ENCODE measurements at regions not wholly inside any gene's neighbourhood (a gene's known extent, or its start where the extent isn't known, plus 50 kb on each side); places are given as distances from the start of the nearest gene placed in this dataset.

DNA sequence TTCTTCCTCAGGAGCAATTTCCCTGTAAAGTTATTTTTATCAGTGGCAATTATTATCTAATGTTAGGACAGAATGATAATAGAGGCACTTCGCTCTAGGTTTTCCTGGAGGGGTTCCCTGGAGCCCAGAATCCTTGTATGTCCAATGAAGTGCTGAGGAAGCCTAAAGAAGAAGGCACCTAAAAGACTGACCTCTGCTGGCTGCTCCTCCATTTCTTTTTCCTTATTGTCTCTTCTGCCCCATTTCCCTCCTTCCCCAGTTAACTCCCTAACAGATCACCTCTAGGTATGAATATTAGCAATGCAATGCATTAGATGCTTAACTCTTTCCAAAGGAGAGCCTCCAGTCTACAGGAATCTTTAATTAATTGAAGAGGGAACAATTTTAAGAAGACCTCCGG lies 985.4 kb downstream of the DIAPH3 start:
- no peak for TF ChIP-seq GLIS3 (CRISPR knock-in tag; IDR thresholded peaks at IDR 0.05)
- TF ChIP-seq ESRRG (CRISPR knock-in tag; IDR thresholded peaks at IDR 0.05) = no peak
- no peak for TF ChIP-seq TCF4 (CRISPR knock-in tag; IDR thresholded peaks at IDR 0.05; ENCODE audit: borderline replicate concordance)
- TF ChIP-seq, protein P1, sequence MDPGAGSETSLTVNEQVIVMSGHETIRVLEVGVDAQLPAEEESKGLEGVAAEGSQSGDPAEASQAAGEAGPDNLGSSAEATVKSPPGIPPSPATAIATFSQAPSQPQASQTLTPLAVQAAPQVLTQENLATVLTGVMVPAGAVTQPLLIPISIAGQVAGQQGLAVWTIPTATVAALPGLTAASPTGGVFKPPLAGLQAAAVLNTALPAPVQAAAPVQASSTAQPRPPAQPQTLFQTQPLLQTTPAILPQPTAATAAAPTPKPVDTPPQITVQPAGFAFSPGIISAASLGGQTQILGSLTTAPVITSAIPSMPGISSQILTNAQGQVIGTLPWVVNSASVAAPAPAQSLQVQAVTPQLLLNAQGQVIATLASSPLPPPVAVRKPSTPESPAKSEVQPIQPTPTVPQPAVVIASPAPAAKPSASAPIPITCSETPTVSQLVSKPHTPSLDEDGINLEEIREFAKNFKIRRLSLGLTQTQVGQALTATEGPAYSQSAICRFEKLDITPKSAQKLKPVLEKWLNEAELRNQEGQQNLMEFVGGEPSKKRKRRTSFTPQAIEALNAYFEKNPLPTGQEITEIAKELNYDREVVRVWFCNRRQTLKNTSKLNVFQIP (CRISPR knock-in tag; IDR thresholded peaks at IDR 0.05; ENCODE audit: borderline replicate concordance, low read depth) = no peak
- TF ChIP-seq BACH2 (CRISPR knock-in tag; IDR thresholded peaks at IDR 0.05; ENCODE audit: borderline replicate concordance) = no peak
- TF ChIP-seq PPARA (CRISPR knock-in tag; IDR thresholded peaks at IDR 0.05; ENCODE audit: borderline replicate concordance) = no peak
- TF ChIP-seq ZNF565 (CRISPR knock-in tag; conservative IDR thresholded peaks at IDR 0.05; ENCODE audit: low read depth) = no peak
- TF ChIP-seq CSRNP3 (CRISPR knock-in tag; IDR thresholded peaks at IDR 0.05) = no peak
- TF ChIP-seq TOX (CRISPR knock-in tag; IDR thresholded peaks at IDR 0.05; ENCODE audit: borderline replicate concordance) = no peak
- no peak for TF ChIP-seq CSDC2 (CRISPR knock-in tag; IDR thresholded peaks at IDR 0.05)
- TF ChIP-seq ARNTL (CRISPR knock-in tag; IDR thresholded peaks at IDR 0.05; ENCODE audit: borderline replicate concordance, low read depth) = no peak
- no peak for TF ChIP-seq RARB (CRISPR knock-in tag; IDR thresholded peaks at IDR 0.05)
- TF ChIP-seq ZFP30 (CRISPR knock-in tag; IDR thresholded peaks at IDR 0.05) = no peak
- ATAC-seq = peak; percentile 50; the same call in 2 of the 3 replicates

- no peak for ATAC-seq
- TF ChIP-seq RARB (CRISPR knock-in tag; IDR thresholded peaks at IDR 0.05) = no peak
- TF ChIP-seq ZFP30 (CRISPR knock-in tag; IDR thresholded peaks at IDR 0.05) = no peak
- TF ChIP-seq CREB5 (CRISPR knock-in tag; IDR thresholded peaks at IDR 0.05; ENCODE audit: low read depth) = no peak
- no peak for TF ChIP-seq PPARA (CRISPR knock-in tag; IDR thresholded peaks at IDR 0.05; ENCODE audit: borderline replicate concordance)
- TF ChIP-seq TOX (CRISPR knock-in tag; IDR thresholded peaks at IDR 0.05; ENCODE audit: borderline replicate concordance) = no peak
- no peak for TF ChIP-seq BACH2 (CRISPR knock-in tag; IDR thresholded peaks at IDR 0.05; ENCODE audit: borderline replicate concordance)
- no peak for TF ChIP-seq ZNF565 (CRISPR knock-in tag; conservative IDR thresholded peaks at IDR 0.05; ENCODE audit: low read depth)
Measured at GRCh38 chr13:59182241-59182640, 981.5 kb downstream of the DIAPH3 start.

- no peak for ATAC-seq
- no peak for TF ChIP-seq ZNF70 (CRISPR knock-in tag; IDR thresholded peaks at IDR 0.05)
- TF ChIP-seq RARB (CRISPR knock-in tag; IDR thresholded peaks at IDR 0.05) = no peak
- no peak for TF ChIP-seq PPARA (CRISPR knock-in tag; IDR thresholded peaks at IDR 0.05; ENCODE audit: borderline replicate concordance)
- TF ChIP-seq, protein P2, sequence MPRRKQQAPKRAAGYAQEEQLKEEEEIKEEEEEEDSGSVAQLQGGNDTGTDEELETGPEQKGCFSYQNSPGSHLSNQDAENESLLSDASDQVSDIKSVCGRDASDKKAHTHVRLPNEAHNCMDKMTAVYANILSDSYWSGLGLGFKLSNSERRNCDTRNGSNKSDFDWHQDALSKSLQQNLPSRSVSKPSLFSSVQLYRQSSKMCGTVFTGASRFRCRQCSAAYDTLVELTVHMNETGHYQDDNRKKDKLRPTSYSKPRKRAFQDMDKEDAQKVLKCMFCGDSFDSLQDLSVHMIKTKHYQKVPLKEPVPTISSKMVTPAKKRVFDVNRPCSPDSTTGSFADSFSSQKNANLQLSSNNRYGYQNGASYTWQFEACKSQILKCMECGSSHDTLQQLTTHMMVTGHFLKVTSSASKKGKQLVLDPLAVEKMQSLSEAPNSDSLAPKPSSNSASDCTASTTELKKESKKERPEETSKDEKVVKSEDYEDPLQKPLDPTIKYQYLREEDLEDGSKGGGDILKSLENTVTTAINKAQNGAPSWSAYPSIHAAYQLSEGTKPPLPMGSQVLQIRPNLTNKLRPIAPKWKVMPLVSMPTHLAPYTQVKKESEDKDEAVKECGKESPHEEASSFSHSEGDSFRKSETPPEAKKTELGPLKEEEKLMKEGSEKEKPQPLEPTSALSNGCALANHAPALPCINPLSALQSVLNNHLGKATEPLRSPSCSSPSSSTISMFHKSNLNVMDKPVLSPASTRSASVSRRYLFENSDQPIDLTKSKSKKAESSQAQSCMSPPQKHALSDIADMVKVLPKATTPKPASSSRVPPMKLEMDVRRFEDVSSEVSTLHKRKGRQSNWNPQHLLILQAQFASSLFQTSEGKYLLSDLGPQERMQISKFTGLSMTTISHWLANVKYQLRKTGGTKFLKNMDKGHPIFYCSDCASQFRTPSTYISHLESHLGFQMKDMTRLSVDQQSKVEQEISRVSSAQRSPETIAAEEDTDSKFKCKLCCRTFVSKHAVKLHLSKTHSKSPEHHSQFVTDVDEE (CRISPR knock-in tag; IDR thresholded peaks at IDR 0.05) = no peak
- no peak for TF ChIP-seq TOX (CRISPR knock-in tag; IDR thresholded peaks at IDR 0.05; ENCODE audit: borderline replicate concordance)
Measured at GRCh38 chr13:59197397-59197796, 966.3 kb downstream of the DIAPH3 start.

GRCh38 chr13:59201841-59202240 lies 961.9 kb downstream of the DIAPH3 start:
- TF ChIP-seq ZFP3 (CRISPR knock-in tag; IDR thresholded peaks at IDR 0.05) = no peak
- TF ChIP-seq, protein P1 (CRISPR knock-in tag; IDR thresholded peaks at IDR 0.05; ENCODE audit: borderline replicate concordance, low read depth) = no peak
- no peak for TF ChIP-seq ZNF565 (CRISPR knock-in tag; conservative IDR thresholded peaks at IDR 0.05; ENCODE audit: low read depth)
- no peak for TF ChIP-seq SNAI2 (CRISPR knock-in tag; IDR thresholded peaks at IDR 0.05)
- TF ChIP-seq ZFP30 (CRISPR knock-in tag; IDR thresholded peaks at IDR 0.05) = no peak
- TF ChIP-seq CSDC2 (CRISPR knock-in tag; IDR thresholded peaks at IDR 0.05) = no peak
- ATAC-seq = no peak

Measured in SK-N-SH treated with all-trans-retinoic acid at 6 μM for 48 hours (cell line).